ENCODE measurements at regions not wholly inside any gene's neighbourhood (a gene's known extent, or its start where the extent isn't known, plus 50 kb on each side); places are given as distances from the start of the nearest gene placed in this dataset.
A peak's percentile ranks its signal among the peaks of the same experiment; 100 is the strongest.
"Not testable (repeated sequence)": the region's sequence is repeated elsewhere in the genome, so short reads cannot be mapped to it uniquely, and the experiment has no call there.

DNA sequence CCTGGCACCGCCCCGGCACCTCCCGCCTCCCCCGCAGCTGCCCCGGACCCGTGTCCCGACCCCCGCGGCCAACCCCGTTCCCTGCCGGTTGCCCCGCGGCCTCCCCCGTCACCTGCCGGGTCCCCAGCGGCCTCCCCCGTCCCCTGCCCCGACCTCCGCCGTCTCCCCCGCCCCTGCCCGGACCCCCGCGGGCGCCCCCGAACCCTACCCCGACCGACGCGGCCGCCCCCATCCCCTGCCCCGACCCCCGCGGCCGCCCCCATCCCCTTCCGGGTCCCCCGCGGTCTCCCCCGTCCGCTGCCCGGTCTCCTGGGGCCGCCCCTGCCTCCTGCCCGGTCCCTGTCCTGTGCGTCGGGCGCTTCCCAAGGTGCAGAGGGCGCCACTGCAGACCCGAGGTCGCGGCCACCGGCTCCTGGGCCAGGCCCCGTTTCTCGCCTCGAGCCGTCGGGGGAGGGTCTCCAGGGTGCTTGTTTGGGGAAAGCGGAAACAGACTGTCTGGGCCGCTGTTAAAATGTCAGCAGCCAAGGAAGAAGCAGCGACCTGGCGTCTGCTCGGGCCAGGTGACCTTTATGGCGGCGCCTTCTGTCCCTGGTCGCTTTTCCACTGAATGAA, 51.6 kb upstream of the APOD start:
- not testable (repeated sequence) for DNase-seq (ENCODE audit: low read depth)

DNA sequence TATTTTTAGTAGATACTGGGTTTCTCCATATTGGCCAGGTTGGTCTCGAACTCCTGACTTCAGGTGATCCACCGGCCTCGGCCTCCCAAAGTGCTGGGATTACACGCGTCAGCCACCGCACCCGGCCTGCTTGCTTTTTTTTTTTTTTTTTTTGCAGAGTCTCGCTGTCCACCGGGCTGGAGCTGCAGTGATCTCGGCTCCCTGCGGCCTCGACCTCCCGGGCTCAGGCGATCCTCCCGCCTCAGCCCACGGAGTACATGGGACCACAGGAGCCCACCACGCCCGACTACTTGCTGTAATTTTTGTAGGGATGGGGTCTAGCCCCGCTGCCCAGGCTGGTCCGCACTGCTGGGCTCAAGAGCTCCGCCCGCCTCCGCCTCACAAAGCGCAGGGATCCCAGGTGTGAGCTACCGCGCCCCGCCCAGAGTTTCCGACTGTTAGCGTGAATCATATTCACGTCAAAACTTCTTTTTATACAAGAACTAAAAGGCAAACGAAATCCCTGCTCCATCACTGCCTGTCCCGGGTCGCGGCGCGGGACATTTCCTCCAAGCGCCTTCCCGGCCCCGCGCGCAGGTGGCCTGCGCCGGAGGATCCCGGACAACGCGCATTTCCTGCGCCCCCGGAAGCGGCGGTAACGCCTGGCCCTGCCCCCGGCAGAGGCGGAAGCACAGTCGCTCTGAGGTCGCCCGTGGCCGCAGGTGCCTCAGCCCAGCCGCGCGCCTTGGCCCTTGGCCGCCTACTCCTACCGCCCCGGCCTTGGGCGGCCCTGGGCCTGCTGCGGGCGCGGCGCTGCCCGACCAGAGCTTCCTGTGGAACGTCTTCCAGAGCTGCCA, 50.9 kb upstream of the APOD start:
- DNase-seq (ENCODE audit: low read depth), result peak; percentile 55

Data from activated T-cell treated with anti-CD3 and anti-CD28 coated beads for 24 hours (primary cell).